ENCODE measurements at regions not wholly inside any gene's neighbourhood (a gene's known extent, or its start where the extent isn't known, plus 50 kb on each side); places are given as distances from the start of the nearest gene placed in this dataset.
"Not testable (repeated sequence)": the region's sequence is repeated elsewhere in the genome, so short reads cannot be mapped to it uniquely, and the experiment has no call there.

DNA sequence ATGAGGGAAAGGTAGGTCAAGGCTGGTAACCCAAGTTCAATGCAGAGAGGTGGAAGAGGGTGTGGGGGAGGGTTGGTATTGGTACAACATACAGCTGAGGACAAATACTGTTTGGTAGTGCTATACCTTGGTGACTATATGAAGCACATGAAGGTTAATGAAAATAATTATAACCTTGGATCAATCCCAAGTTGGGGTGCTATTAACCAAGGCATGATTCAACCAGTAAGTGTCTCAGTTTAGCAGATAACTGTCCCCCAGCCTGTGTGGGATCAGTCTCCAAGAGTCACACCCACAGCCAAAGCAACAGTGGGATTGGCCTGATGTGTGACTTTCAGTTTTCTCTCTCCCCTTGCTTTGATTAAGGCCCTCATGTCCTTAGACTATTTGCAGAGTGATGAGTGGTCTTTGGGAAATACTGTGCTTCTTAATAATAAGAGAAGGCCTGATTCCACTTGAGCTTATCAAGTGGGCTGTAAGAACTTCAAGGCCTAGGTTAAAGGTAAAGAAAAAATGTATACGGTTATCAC lies 80.8 kb downstream of the EOMES start:
- DNase-seq (ENCODE audit: extremely low read depth, low read depth) = no peak
- TF ChIP-seq, protein P1, sequence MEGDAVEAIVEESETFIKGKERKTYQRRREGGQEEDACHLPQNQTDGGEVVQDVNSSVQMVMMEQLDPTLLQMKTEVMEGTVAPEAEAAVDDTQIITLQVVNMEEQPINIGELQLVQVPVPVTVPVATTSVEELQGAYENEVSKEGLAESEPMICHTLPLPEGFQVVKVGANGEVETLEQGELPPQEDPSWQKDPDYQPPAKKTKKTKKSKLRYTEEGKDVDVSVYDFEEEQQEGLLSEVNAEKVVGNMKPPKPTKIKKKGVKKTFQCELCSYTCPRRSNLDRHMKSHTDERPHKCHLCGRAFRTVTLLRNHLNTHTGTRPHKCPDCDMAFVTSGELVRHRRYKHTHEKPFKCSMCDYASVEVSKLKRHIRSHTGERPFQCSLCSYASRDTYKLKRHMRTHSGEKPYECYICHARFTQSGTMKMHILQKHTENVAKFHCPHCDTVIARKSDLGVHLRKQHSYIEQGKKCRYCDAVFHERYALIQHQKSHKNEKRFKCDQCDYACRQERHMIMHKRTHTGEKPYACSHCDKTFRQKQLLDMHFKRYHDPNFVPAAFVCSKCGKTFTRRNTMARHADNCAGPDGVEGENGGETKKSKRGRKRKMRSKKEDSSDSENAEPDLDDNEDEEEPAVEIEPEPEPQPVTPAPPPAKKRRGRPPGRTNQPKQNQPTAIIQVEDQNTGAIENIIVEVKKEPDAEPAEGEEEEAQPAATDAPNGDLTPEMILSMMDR (IDR thresholded peaks at IDR 0.05; ENCODE audit: low read depth, low read length) = no peak

DNA sequence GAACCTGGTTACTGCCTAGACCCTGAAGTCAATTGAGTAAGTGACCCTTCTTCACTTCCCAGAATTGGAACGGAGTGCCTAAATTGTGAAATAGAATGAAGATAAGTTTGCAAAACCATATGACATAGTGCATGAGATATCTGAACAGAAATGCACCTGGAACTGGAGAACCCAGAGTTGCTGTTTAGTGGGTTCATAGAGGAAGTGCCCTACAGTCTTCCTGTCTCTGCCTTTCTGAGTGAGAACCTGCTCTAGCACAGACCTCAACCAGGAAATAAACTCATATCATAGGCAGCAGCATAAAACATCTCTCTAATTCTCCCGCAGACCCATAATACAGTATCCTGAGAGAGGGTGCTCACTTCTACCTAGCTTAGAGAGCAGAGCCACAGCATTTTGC lies 82.9 kb downstream of the EOMES start:
- no peak for DNase-seq (ENCODE audit: extremely low read depth, low read depth)
- TF ChIP-seq, protein P1 (IDR thresholded peaks at IDR 0.05; ENCODE audit: low read depth, low read length) = no peak

DNA sequence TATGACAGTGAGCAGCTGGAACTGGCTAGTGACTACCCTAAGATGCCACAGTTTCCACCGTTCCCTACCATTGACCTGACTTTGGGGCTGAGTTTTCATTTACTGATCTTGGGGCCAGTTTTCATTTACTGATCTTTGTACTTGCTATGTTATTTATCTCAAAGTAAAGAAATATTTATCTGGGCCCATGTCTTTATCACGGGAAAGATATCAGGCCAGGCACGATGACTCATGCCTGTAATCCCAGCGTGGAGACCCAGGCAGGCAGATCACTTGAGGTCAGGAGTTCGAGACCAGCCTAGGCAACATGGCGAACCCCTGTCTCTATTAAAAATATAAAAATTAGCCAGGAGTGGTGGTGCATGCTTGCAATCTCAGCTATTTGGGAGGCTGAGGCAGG lies 83.5 kb downstream of the EOMES start:
- no peak for DNase-seq (ENCODE audit: extremely low read depth, low read depth)
- TF ChIP-seq, protein P1 (IDR thresholded peaks at IDR 0.05; ENCODE audit: low read depth, low read length) = no peak

DNA sequence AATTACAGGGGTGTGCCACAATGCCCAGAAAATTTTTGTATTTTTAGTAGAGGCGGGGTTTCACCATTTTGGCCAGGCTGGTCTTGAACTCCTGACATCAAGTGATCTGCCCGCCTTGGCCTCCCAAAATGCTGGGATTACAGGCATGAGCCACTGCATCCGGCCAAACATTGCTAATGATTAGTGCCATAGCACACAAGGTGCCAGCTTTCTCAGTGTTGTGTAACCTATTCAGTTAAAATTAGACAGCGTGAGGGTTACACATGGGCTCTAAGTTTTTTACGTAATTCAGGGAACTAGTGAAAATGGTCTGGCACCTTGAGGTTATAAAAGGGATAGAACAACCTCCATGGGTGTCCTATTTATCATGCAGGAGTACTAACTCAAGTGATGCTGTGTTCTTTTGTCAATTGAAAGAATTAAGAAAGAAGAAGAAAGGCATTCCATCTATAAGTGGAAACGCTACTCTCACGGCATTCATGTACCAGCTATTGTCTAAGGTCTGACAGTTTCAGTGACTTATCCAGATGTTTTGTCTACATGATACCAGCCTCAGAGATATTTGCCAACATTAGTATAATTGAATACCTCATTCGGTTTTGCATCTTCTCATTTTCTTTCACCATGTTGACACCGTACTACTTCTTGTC lies 84.7 kb downstream of the EOMES start:
- no peak for DNase-seq (ENCODE audit: extremely low read depth, low read depth)
- TF ChIP-seq, protein P1 (IDR thresholded peaks at IDR 0.05; ENCODE audit: low read depth, low read length) = no peak

DNA sequence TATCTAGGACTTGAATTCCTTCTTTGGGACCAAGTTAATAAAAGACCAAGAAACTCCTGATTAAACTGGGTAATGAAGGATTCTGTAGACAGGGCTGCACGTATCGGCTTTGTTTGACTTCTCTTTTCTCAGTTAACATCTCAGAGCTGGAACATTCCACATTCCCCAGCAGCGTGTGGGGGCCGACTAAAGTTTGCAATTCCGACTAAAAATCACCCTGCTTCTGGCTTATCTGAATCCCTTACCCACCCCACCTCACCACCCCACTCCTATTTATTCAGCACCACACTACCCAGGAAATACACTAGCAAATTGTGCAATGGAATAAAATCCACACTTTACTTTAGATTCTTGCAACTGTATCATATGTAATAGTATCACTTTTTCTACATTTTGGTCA lies 87.1 kb downstream of the EOMES start:
- DNase-seq (ENCODE audit: extremely low read depth, low read depth) = not testable (repeated sequence)

DNA sequence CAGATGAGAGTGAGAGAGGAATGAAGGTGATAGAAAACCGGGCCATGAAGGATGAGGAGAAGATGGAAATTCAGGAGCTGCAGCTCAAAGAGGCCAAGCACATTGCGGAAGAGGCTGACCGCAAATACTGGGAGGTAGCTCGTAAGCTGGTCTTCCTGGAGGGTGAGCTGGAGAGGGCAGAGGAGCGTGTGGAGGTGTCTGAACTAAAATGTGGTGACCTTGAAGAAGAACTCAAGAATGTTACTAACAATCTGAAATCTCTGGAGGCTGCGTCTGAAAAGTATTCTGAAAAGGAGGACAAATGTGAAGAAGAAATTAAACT lies 88.9 kb downstream of the EOMES start:
- TF ChIP-seq, protein P1 (IDR thresholded peaks at IDR 0.05; ENCODE audit: low read depth, low read length) = no peak
- peak; percentile 10 for DNase-seq (ENCODE audit: extremely low read depth, low read depth)

DNA sequence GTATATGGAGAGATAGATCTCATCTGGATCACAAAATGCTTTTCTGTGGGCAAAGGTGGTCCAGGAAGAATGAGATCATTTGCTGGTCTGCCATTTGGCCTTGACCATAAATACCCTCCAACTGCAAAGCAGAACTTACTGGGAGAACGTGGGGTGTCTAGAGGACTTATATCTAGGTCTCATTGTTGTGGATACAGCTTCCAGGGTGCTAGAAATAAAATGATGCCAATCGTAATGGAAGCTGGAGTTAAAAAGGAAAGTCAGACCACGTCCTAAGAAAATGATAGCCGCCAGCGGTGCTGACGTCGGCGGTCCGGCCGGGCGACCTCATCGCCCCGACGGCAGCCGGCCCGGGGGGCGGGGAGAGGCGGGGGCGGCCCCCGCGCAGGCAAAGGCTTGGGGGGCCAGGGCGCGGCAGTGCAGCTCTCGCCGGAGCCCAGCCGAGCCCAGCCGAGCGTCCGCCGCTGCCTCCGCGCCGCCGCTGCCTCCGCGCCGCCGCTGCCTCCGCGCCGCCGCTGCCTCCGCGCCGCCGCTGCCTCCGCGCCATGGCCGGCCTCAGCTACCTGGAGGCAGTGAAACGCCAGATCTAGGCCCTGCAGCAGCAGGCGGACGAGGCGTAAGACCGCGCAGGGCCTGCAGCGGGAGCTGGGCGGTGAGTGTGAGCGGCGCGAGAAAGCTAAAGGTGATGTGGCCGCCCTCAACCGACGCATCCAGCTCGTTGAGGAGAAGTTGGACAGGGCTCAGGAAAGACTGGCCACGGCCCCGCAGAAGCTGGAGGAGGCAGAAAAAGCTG lies 89.5 kb downstream of the EOMES start:
- peak; percentile 18 for DNase-seq (ENCODE audit: extremely low read depth, low read depth)
- TF ChIP-seq, protein P1 (IDR thresholded peaks at IDR 0.05; ENCODE audit: low read depth, low read length) = no peak

Measured in AG09319 (cell line).